ENCODE measurements at regions not wholly inside any gene's neighbourhood (a gene's known extent, or its start where the extent isn't known, plus 50 kb on each side); places are given as distances from the start of the nearest gene placed in this dataset.

DNA sequence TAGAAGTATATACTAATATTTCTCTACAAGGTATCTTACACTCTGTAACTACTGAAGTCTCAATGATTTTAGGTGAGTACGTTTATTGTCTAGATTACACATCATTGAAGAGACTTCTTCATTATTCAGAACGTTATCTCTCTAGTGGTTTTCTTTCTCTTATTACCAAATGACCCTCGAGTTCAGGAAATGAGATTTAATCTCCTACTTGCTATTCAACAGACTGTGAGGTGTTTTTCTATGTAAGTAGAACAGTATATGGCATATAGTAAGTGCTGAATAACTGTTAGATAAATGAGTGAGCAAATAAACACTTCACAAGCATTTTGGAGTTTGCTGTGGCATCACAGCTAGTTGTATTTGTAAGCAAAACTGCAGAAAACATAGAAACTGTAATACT lies 947.2 kb upstream of the SLC39A10 start:
- Histone ChIP-seq H4K20me1 (replicated peaks in 1 of 2; ENCODE audit: control insufficient read depth in 1 of 2, insufficient read depth in 2 of 2, low read length in 2 of 2) (no peaks in the 10 kb centered on the region), H4K91ac (replicated peaks; ENCODE audit: insufficient read length, low read length) (no peak overlapping the region), H3K79me2 (ENCODE audit: control insufficient read depth in 1 of 2, insufficient read depth in 2 of 2, low read length in 2 of 2) (no peaks in the 10 kb centered on the region), H2AK5ac (ENCODE audit: low read depth, low read length) (no peak overlapping the region), H3K14ac (ENCODE audit: insufficient read length) (no peak overlapping the region), H4K8ac (ENCODE audit: extremely low read depth, insufficient read depth, low read length) (no peak overlapping the region), H2BK5ac (ENCODE audit: low read depth, low read length) (no peak overlapping the region), H2AFZ (ENCODE audit: low read length) (no peak overlapping the region), H2BK120ac (replicated peaks; ENCODE audit: low read depth, low read length) (no peak overlapping the region), H3K27ac (ENCODE audit: low read depth, low read length) (no peak overlapping the region), H3K23me2 (ENCODE audit: low read depth, low read length) (no peaks in the 10 kb centered on the region), H3K9ac (replicated peaks in 1 of 4; ENCODE audit: extremely low read depth in 1 of 4, low read depth in 3 of 4, low read length in 3 of 4) (no peak overlapping the region), H2BK20ac (ENCODE audit: low read length) (no peak overlapping the region), H3K4ac (replicated peaks; ENCODE audit: insufficient read length, low read depth, low read length) (no peak overlapping the region), H3K18ac (ENCODE audit: extremely low read depth, low read length) (no peak overlapping the region), H3K36me3 (ENCODE audit: control insufficient read depth in 2 of 4, insufficient read depth in 4 of 4, low read length in 3 of 4) (no peaks in the 10 kb centered on the region), H3K4me2 (ENCODE audit: insufficient read depth in 1 of 2, low read depth in 2 of 2, low read length in 2 of 2) (no peak overlapping the region), H3K79me1 (ENCODE audit: low read depth, low read length) (no peaks in the 10 kb centered on the region), H2BK15ac (ENCODE audit: low read length) (no peak overlapping the region), H3K4me1 (replicated peaks in 1 of 4; ENCODE audit: control insufficient read depth in 3 of 4, insufficient read depth in 4 of 4, low read length in 3 of 4) (no peaks in the 10 kb centered on the region), H3K27me3 (replicated peaks in 1 of 4; ENCODE audit: control insufficient read depth in 3 of 4, extremely low read depth in 1 of 4, insufficient read depth in 3 of 4, low read length in 3 of 4) (no peaks in the 10 kb centered on the region), H3K9me3 (ENCODE audit: insufficient read depth in 2 of 2, low read depth in 1 of 2, low read length in 1 of 2) (no peaks in the 10 kb centered on the region), H2BK12ac (ENCODE audit: low read depth, low read length) (no peak overlapping the region), H3K4me3 (ENCODE audit: extremely low read depth in 1 of 4, insufficient read depth in 2 of 4, low read depth in 3 of 4, low read length in 4 of 4) (no peak overlapping the region), H4K5ac (ENCODE audit: insufficient read length, low read depth, low read length) (no peak overlapping the region), H3K56ac (replicated peaks; ENCODE audit: insufficient read length, low read depth, low read length) (no peak overlapping the region), H3K23ac (ENCODE audit: insufficient read length) (no peak overlapping the region)
- 75% methylated on average over 3 of the region's 3 CpGs; no CpG with 5 or more reads in 1 of the 2 experiments for WGBS, 2 experiments (ENCODE audit: extremely low coverage in 1 of 2, insufficient coverage in 1 of 2, insufficient read length in 1 of 2, insufficient replicate concordance in 2 of 2, low coverage in 1 of 2, low lambda C conversion rate in 2 of 2, missing lambda C conversion rate in 1 of 2)
- DNase-seq (ENCODE audit: low read depth in 1 of 2, low spot score in 2 of 2) = no peak
- TF ChIP-seq CTCF (IDR thresholded peaks at IDR 0.05; ENCODE audit: control extremely low read depth in 1 of 3, insufficient read depth in 1 of 3, low read depth in 1 of 3, low read length in 3 of 3) (no peak), TCF12 (IDR thresholded peaks at IDR 0.05; ENCODE audit: low read depth, low read length) (no peak), RXRA (IDR thresholded peaks at IDR 0.05; ENCODE audit: insufficient read depth, low read depth, low read length) (no peak), PHF8 (conservative IDR thresholded peaks at IDR 0.05; ENCODE audit: low read depth, low read length) (no peak), KDM4A (IDR thresholded peaks at IDR 0.05; ENCODE audit: low read depth, low read length, severe bottlenecking) (no peak), TEAD4 (IDR thresholded peaks at IDR 0.05; ENCODE audit: low read depth, low read length) (no peak), CREB1 (IDR thresholded peaks at IDR 0.05) (no peak), SIX5 (IDR thresholded peaks at IDR 0.05; ENCODE audit: low read depth, low read length) (no peak), NANOG (IDR thresholded peaks at IDR 0.05; ENCODE audit: insufficient read depth, low read depth, low read length, poor library complexity, severe bottlenecking) (no peak), EZH2 (IDR thresholded peaks at IDR 0.05; ENCODE audit: low read depth, low read length, severe bottlenecking) (no peak)
- TF ChIP-seq, protein P1, sequence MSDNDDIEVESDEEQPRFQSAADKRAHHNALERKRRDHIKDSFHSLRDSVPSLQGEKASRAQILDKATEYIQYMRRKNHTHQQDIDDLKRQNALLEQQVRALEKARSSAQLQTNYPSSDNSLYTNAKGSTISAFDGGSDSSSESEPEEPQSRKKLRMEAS (IDR thresholded peaks at IDR 0.05) = no peak
- FAIRE-seq = no peak
- ChIA-PET POLR2A (ENCODE audit: partially characterized antibody) (no interaction called here), CTCF (ENCODE audit: partially characterized antibody) (no interaction called here)
